IMR-90 (cell line): ENCODE measurements at regions not wholly inside any gene's neighbourhood (a gene's known extent, or its start where the extent isn't known, plus 50 kb on each side); places are given as distances from the start of the nearest gene placed in this dataset.

ENCODE experiments used
- ATAC-seq: fragments of 200-7000 bp; cut with Tn5 transposase; 2 replicates; pipeline ENCODE4 v1.9.1; 2020; ENCODE audit warnings: low read depth, mild to moderate bottlenecking, moderate library complexity
- BruUV-seq: library from RNA; stranded (reverse); fragments of 400-500 nt; replicated peaks from 2 replicates; lab custom pipeline; 2021; lab: Mats Ljungman, UMichigan
- CTCF ChIA-PET: fragments of 300-600 bp; formaldehyde crosslinking; extraction: SDS; loops from one replicate; lab custom pipeline; 2021; ENCODE audit warnings: antibody characterized with exemption; lab: Yijun Ruan, JAX
- POLR2A ChIA-PET: fragments of 300-600 bp; sonication (Branson Sonifier 250); formaldehyde crosslinking; loops from one replicate; lab custom pipeline; 2022; ENCODE audit warnings: antibody characterized with exemption; ENCODE audit not compliant: unreplicated experiment; lab: Charles Lee
- DNase-seq: peaks from one replicate; pipeline ENCODE4 v3.0.0; 2013
- H2AFZ ChIP-seq: replicated peaks from 2 replicates; pipeline ENCODE3; 2013; ENCODE audit warnings: low read length, mild to moderate bottlenecking; ENCODE audit not compliant: poor library complexity
- H2AK5ac ChIP-seq: 2 replicates; pipeline ENCODE4 v1.6.1; 2013; ENCODE audit warnings: low read depth, low read length, inconsistent platforms
- H2AK9ac ChIP-seq: replicated peaks from 2 replicates; pipeline ENCODE3; 2013; ENCODE audit warnings: mild to moderate bottlenecking, low read depth, low read length, moderate library complexity; ENCODE audit not compliant: poor library complexity
- H2BK120ac ChIP-seq: 2 replicates; pipeline ENCODE4 v1.6.1; 2013; ENCODE audit warnings: low read depth, low read length, inconsistent platforms
- H2BK15ac ChIP-seq: 3 replicates; pipeline ENCODE4 v1.6.1; 2013; ENCODE audit warnings: low read depth, low read length, inconsistent platforms
- H2BK20ac ChIP-seq: 2 replicates; pipeline ENCODE4 v1.6.1; 2013; ENCODE audit warnings: low read depth, mild to moderate bottlenecking, inconsistent platforms, low read length, moderate library complexity
- H2BK5ac ChIP-seq: 2 replicates; pipeline ENCODE4 v1.6.1; 2013; ENCODE audit warnings: mild to moderate bottlenecking, low read depth, low read length, inconsistent platforms; ENCODE audit not compliant: poor library complexity, severe bottlenecking
- H3K14ac ChIP-seq: replicated peaks from 2 replicates; pipeline ENCODE4 v1.6.1; 2013; ENCODE audit warnings: low read depth, low read length, inconsistent platforms
- H3K18ac ChIP-seq: 2 replicates; pipeline ENCODE4 v1.6.1; 2013; ENCODE audit warnings: low read depth, low read length, control low read depth
- H3K23ac ChIP-seq: 2 replicates; pipeline ENCODE4 v1.6.1; 2013; ENCODE audit warnings: low read depth, low read length, inconsistent platforms
- H3K27ac ChIP-seq: 2 replicates; pipeline ENCODE4 v1.5.1; 2013; ENCODE audit warnings: mild to moderate bottlenecking, control low read depth, low read length; ENCODE audit not compliant: insufficient read depth
- H3K27me3 ChIP-seq: 2 replicates; pipeline ENCODE4 v1.6.1; 2013; ENCODE audit warnings: low read length; ENCODE audit not compliant: control insufficient read depth, insufficient read depth
- H3K36me3 ChIP-seq: 2 replicates; pipeline ENCODE4 v1.6.1; 2013; ENCODE audit warnings: low read length, mixed read lengths; ENCODE audit not compliant: control insufficient read depth, insufficient read depth
- H3K4ac ChIP-seq: 2 replicates; pipeline ENCODE4 v1.6.1; 2013; ENCODE audit warnings: low read depth, low read length, inconsistent platforms
- H3K4me1 ChIP-seq: 2 replicates; pipeline ENCODE4 v1.6.1; 2013; ENCODE audit warnings: low read length, mixed read lengths; ENCODE audit not compliant: control insufficient read depth, insufficient read depth
- H3K4me2 ChIP-seq: 2 replicates; pipeline ENCODE4 v1.6.1; 2013; ENCODE audit warnings: low read depth, mild to moderate bottlenecking, control low read depth, low read length, moderate library complexity
- H3K4me3 ChIP-seq: 2 replicates; pipeline ENCODE4 v1.5.1; 2013; ENCODE audit warnings: low read depth, mild to moderate bottlenecking, control low read depth, low read length, moderate library complexity; ENCODE audit not compliant: insufficient read depth
- H3K56ac ChIP-seq: 2 replicates; pipeline ENCODE4 v1.6.1; 2013; ENCODE audit warnings: low read length, inconsistent platforms; ENCODE audit not compliant: insufficient read depth; ENCODE audit errors: extremely low read depth
- H3K79me1 ChIP-seq, 2 experiments: 2 replicates each; pipeline ENCODE4 v1.6.1; 2013; ENCODE audit warnings: low read length in 2 of 2, inconsistent platforms in 1 of 2, low read depth in 1 of 2
- H3K9ac ChIP-seq: 2 replicates; pipeline ENCODE4 v1.6.1; 2013; ENCODE audit warnings: low read depth, low read length, control low read depth
- H3K9me1 ChIP-seq: 2 replicates; pipeline ENCODE4 v1.6.1; 2013; ENCODE audit warnings: low read length, inconsistent platforms; ENCODE audit not compliant: insufficient read depth
- H3K9me3 ChIP-seq: 2 replicates; pipeline ENCODE4 v1.6.1; 2013; ENCODE audit warnings: low read length; ENCODE audit not compliant: control insufficient read depth, insufficient read depth
- H4K20me1 ChIP-seq: 2 replicates; pipeline ENCODE4 v1.6.1; 2013; ENCODE audit warnings: low read length, inconsistent platforms; ENCODE audit not compliant: insufficient read depth
- H4K5ac ChIP-seq: 2 replicates; pipeline ENCODE4 v1.6.1; 2013; ENCODE audit warnings: mild to moderate bottlenecking, low read depth, low read length, control low read depth
- H4K8ac ChIP-seq, 2 experiments: 2 replicates each; pipeline ENCODE4 v1.6.1; 2013; ENCODE audit warnings: low read depth in 2 of 2, low read length in 2 of 2, control low read depth in 1 of 2, inconsistent platforms in 1 of 2
- H4K91ac ChIP-seq: 2 replicates; pipeline ENCODE4 v1.6.1; 2013; ENCODE audit warnings: low read depth, low read length, inconsistent platforms; ENCODE audit not compliant: insufficient read depth
- BHLHE40 ChIP-seq: fragments of 150-350 bp; IDR thresholded peaks from 2 replicates; pipeline ENCODE4 v1.6.1; 2016; ENCODE audit warnings: mild to moderate bottlenecking, low read depth, low read length
- CEBPB ChIP-seq: IDR thresholded peaks from 2 replicates; pipeline ENCODE4 v1.6.1; 2012; ENCODE audit warnings: low read depth, low read length, improper control_type of control experiment
- CHD1 ChIP-seq: IDR thresholded peaks from 2 replicates; pipeline ENCODE4 v1.6.1; 2012; ENCODE audit warnings: low read depth, low read length, improper control_type of control experiment
- ELK1 ChIP-seq: fragments of 150-350 bp; IDR thresholded peaks from 2 replicates; pipeline ENCODE4 v1.6.1; 2016; ENCODE audit warnings: low read depth, mild to moderate bottlenecking, low read length, moderate library complexity, borderline replicate concordance
- FOS ChIP-seq: fragments of 150-350 bp; IDR thresholded peaks from 2 replicates; pipeline ENCODE4 v1.6.1; 2016; ENCODE audit warnings: low read depth, low read length
- MXI1 ChIP-seq: IDR thresholded peaks from 2 replicates; pipeline ENCODE4 v1.6.1; 2012; ENCODE audit warnings: low read depth, mild to moderate bottlenecking, low read length, moderate library complexity, borderline replicate concordance
- NFE2L2 ChIP-seq: fragments of 150-350 bp; IDR thresholded peaks from 2 replicates; pipeline ENCODE4 v1.6.1; 2016; ENCODE audit warnings: low read depth, mild to moderate bottlenecking, low read length
- POLR2A ChIP-seq: IDR thresholded peaks from 2 replicates; pipeline ENCODE4 v1.6.1; 2012; ENCODE audit warnings: mild to moderate bottlenecking, low read depth, low read length
- RAD21 ChIP-seq: IDR thresholded peaks from 2 replicates; pipeline ENCODE4 v1.6.1; 2012; ENCODE audit warnings: low read length, improper control_type of control experiment
- RCOR1 ChIP-seq: IDR thresholded peaks from 2 replicates; pipeline ENCODE4 v1.6.1; 2012; ENCODE audit warnings: mild to moderate bottlenecking, low read length, improper control_type of control experiment; ENCODE audit not compliant: insufficient replicate concordance
- WGBS, 2 experiments: methylation state at CpG; one replicate each; pipeline versions ENCODE4 v1.1.5 to v1.1.7; 2013; ENCODE audit warnings: missing lambda C conversion rate in 2 of 2; ENCODE audit not compliant: insufficient read length in 1 of 2; ENCODE audit errors: extremely low coverage in 2 of 2; 5-methylcytosine and 5-hydroxymethylcytosine counted together
- dilution Hi-C: fragments of 300-500 bp; cut with HindIII; formaldehyde crosslinking; loops from one replicate; pipeline ENCODE4 v1.14.3; 2018; ENCODE audit warnings: low sequenced_read_pairs; ENCODE audit not compliant: unreplicated experiment
- in situ Hi-C: fragments of 300-500 bp; cut with MboI; formaldehyde crosslinking; loops from 3 replicates; pipeline ENCODE4 v1.14.3; 2019; ENCODE audit warnings: low sequenced_read_pairs, inconsistent platforms, mixed read lengths
- intact Hi-C: fragments of 100-400 bp; cut with micrococcal nuclease; formaldehyde crosslinking; loops from 2 replicates; pipeline ENCODE4 v1.10.0; 2022
- TF ChIP-seq, protein P1 (sequence below): fragments of 150-350 bp; IDR thresholded peaks from 2 replicates; pipeline ENCODE4 v1.6.1; 2017; ENCODE audit warnings: mild to moderate bottlenecking, antibody characterized with exemption, low read length, low read depth

GRCh38 chr18:30135938-30136337 lies 906.6 kb downstream of the DSC3 start:
- Histone ChIP-seq H3K18ac (no peak overlapping the region), H2BK5ac (no peak overlapping the region), H3K36me3 (no peaks in the 10 kb centered on the region), H4K91ac (no peak overlapping the region), H3K56ac (no peak overlapping the region), H4K8ac (no peak overlapping the region), H3K27me3 (no peaks in the 10 kb centered on the region), H3K4me3 (no peak overlapping the region), H3K27ac (no peak overlapping the region), H3K4ac (no peak overlapping the region), H3K14ac (no peak overlapping the region), H3K9me1 (no peaks in the 10 kb centered on the region), H2BK20ac (no peak overlapping the region), H3K4me2 (no peak overlapping the region), H2BK120ac (no peak overlapping the region), H2AK5ac (no peak overlapping the region), H4K20me1 (no peaks in the 10 kb centered on the region), H3K79me1 (no peaks in the 10 kb centered on the region), H3K9me3 (peaks cover 6% of the 10 kb centered on the region), H3K23ac (no peak overlapping the region), H3K4me1 (no peaks in the 10 kb centered on the region), H4K5ac (no peak overlapping the region), H2AFZ (no peak overlapping the region), H3K9ac (no peak overlapping the region), H2AK9ac (no peak overlapping the region), H2BK15ac (no peak overlapping the region)
- ATAC-seq = no peak
- TF ChIP-seq MXI1 (no peak), RCOR1 (no peak), FOS (no peak), RAD21 (no peak), CEBPB (no peak), NFE2L2 (no peak), POLR2A (no peak), ELK1 (no peak), BHLHE40 (no peak), CHD1 (no peak)
- TF ChIP-seq, protein P1, sequence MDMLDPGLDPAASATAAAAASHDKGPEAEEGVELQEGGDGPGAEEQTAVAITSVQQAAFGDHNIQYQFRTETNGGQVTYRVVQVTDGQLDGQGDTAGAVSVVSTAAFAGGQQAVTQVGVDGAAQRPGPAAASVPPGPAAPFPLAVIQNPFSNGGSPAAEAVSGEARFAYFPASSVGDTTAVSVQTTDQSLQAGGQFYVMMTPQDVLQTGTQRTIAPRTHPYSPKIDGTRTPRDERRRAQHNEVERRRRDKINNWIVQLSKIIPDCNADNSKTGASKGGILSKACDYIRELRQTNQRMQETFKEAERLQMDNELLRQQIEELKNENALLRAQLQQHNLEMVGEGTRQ = no peak
- intact Hi-C loops = no loop called here
- no CpG with 5 or more reads among the region's 4 CpGs for WGBS, 2 experiments
- dilution Hi-C loops = no loop called here
- in situ Hi-C loops = no loop called here
- POLR2A ChIA-PET = no interaction called here
- CTCF ChIA-PET = no interaction called here
- BruUV-seq = no TSS peak
- DNase-seq = no peak
